ENCODE measurements at regions not wholly inside any gene's neighbourhood (a gene's known extent, or its start where the extent isn't known, plus 50 kb on each side); places are given as distances from the start of the nearest gene placed in this dataset.

DNA sequence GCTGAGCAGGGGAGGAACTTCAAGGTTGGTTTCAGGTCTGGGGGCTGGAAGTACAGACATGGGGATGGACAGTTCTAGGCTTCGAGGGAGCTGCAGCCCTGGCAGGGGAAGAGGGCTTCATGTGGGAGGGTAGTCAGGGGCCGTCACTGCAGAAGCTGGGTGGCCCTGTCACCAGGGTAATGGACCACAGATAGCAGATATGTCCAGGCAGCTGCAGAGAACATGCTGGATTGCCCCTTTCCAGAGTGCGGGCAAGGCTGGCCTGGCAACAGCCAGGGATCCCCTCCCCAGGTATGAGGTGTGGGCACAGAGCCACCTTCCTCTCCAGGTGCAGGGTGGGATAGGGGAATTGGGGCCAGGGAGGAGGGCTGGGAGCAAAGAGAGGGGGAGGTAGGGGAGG is 206.5 kb downstream of the GADD45G start:
- H2BK120ac ChIP-seq (ENCODE audit: low read depth, low read length) = no peak overlapping the region
- peaks cover 0 to 7% (median 2%) of the 10 kb centered on the region in 3 experiments for H3K27me3 ChIP-seq (ENCODE audit: control insufficient read depth in 3 of 3, insufficient read depth in 3 of 3, low read depth in 1 of 3, low read length in 3 of 3)
- H3K36me3 ChIP-seq (replicated peaks in 1 of 2; ENCODE audit: control insufficient read depth in 2 of 2, insufficient read depth in 2 of 2, low read length in 2 of 2) = no peaks in the 10 kb centered on the region
- H2AK5ac ChIP-seq (ENCODE audit: low read depth, low read length) = no peak overlapping the region
- H3K4ac ChIP-seq (ENCODE audit: low read length) = no peak overlapping the region
- no peak overlapping the region for H3K18ac ChIP-seq (ENCODE audit: low read length)
- no peak overlapping the region for H3K23ac ChIP-seq (ENCODE audit: low read depth, low read length, poor library complexity)
- H2AFZ ChIP-seq (ENCODE audit: low read length) = no peak overlapping the region
- no peak overlapping the region for H3K27ac ChIP-seq (replicated peaks; ENCODE audit: low read length)
- H4K8ac ChIP-seq (ENCODE audit: low read depth, low read length) = no peak overlapping the region
- H3K4me3 ChIP-seq (ENCODE audit: low read length in 2 of 2) = no peak overlapping the region
- no peak overlapping the region for H3K4me2 ChIP-seq (ENCODE audit: insufficient read depth, low read length, poor library complexity, severe bottlenecking)
- H3K79me1 ChIP-seq (ENCODE audit: low read depth, low read length) = no peaks in the 10 kb centered on the region
- no peak overlapping the region for H2BK15ac ChIP-seq (ENCODE audit: low read length)
- no peaks in the 10 kb centered on the region for H3K4me1 ChIP-seq (ENCODE audit: control insufficient read depth in 2 of 2, insufficient read depth in 1 of 2, low read depth in 1 of 2, low read length in 2 of 2)
- H2BK12ac ChIP-seq (ENCODE audit: low read length) = no peak overlapping the region
- H3K9ac ChIP-seq (ENCODE audit: low read depth, low read length, poor library complexity) = no peak overlapping the region
- H2BK5ac ChIP-seq (ENCODE audit: low read length) = no peak overlapping the region
- no peaks in the 10 kb centered on the region for H3K9me3 ChIP-seq (replicated peaks in 1 of 2; ENCODE audit: control insufficient read depth in 2 of 2, insufficient read depth in 1 of 2, low read depth in 1 of 2, low read length in 2 of 2)
- H4K91ac ChIP-seq (ENCODE audit: low read depth, low read length, poor library complexity) = no peak overlapping the region
- WGBS, 2 donors (ENCODE audit: extremely low coverage in 2 of 2, insufficient read length in 2 of 2, insufficient replicate concordance in 1 of 2) = no CpG with 5 or more reads among the region's 3 CpGs
- no peak for DNase-seq (ENCODE audit: low spot score)
- H3K14ac ChIP-seq (ENCODE audit: low read length) = no peak overlapping the region

DNA sequence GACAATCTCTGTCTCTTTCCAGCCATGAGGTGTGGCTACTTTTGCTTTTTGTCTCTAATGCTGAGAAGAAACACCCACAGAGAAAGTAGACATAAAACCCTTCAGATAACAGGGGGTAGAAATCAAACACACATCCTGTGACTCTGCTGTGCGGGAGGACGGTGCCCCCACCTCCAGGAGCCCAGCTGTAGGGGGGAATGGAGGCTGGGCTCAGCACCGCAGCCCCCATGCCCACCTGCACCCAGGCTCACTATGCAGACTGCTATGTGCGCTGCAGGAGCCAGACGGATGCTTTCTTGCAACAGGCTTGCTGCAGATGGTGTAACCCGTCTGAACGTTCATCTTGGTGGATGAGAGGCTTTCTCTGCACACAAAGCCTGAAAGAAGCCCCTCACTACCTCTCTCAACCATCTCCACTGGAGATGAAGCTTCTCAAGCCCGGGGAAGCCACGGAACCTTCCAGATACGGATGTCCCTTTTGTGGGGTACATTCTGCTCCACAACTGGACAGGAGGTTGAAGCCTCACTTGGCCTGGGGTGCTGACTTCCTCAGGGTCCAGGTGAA is 207.2 kb downstream of the GADD45G start:
- Histone ChIP-seq H2BK5ac (ENCODE audit: low read length) (no peak overlapping the region), H3K9me3 (replicated peaks in 1 of 2; ENCODE audit: control insufficient read depth in 2 of 2, insufficient read depth in 1 of 2, low read depth in 1 of 2, low read length in 2 of 2) (no peaks in the 10 kb centered on the region), H2AK5ac (ENCODE audit: low read depth, low read length) (no peak overlapping the region), H3K27ac (replicated peaks; ENCODE audit: low read length) (no peak overlapping the region), H3K23ac (ENCODE audit: low read depth, low read length, poor library complexity) (no peak overlapping the region), H3K18ac (ENCODE audit: low read length) (peak overlapping the region; percentile 30), H3K4me1 (ENCODE audit: control insufficient read depth in 2 of 2, insufficient read depth in 1 of 2, low read depth in 1 of 2, low read length in 2 of 2) (no peaks in the 10 kb centered on the region), H2BK12ac (ENCODE audit: low read length) (no peak overlapping the region), H2AFZ (ENCODE audit: low read length) (no peak overlapping the region), H3K14ac (ENCODE audit: low read length) (no peak overlapping the region), H2BK120ac (ENCODE audit: low read depth, low read length) (no peak overlapping the region), H3K4me2 (ENCODE audit: insufficient read depth, low read length, poor library complexity, severe bottlenecking) (no peak overlapping the region), H2BK15ac (ENCODE audit: low read length) (no peak overlapping the region), H3K79me1 (ENCODE audit: low read depth, low read length) (no peaks in the 10 kb centered on the region), H3K4me3 (ENCODE audit: low read length in 2 of 2) (no peak overlapping the region), H3K9ac (ENCODE audit: low read depth, low read length, poor library complexity) (no peak overlapping the region), H4K8ac (ENCODE audit: low read depth, low read length) (no peak overlapping the region), H4K91ac (ENCODE audit: low read depth, low read length, poor library complexity) (no peak overlapping the region), H3K27me3 (ENCODE audit: control insufficient read depth in 3 of 3, insufficient read depth in 3 of 3, low read depth in 1 of 3, low read length in 3 of 3) (peaks cover 0 to 7% (median 2%) of the 10 kb centered on the region in 3 experiments), H3K4ac (ENCODE audit: low read length) (no peak overlapping the region), H3K36me3 (replicated peaks in 1 of 2; ENCODE audit: control insufficient read depth in 2 of 2, insufficient read depth in 2 of 2, low read length in 2 of 2) (no peaks in the 10 kb centered on the region)
- no peak for DNase-seq (ENCODE audit: low spot score)
- no CpG with 5 or more reads among the region's 10 CpGs for WGBS, 2 donors (ENCODE audit: extremely low coverage in 2 of 2, insufficient read length in 2 of 2, insufficient replicate concordance in 1 of 2)

DNA sequence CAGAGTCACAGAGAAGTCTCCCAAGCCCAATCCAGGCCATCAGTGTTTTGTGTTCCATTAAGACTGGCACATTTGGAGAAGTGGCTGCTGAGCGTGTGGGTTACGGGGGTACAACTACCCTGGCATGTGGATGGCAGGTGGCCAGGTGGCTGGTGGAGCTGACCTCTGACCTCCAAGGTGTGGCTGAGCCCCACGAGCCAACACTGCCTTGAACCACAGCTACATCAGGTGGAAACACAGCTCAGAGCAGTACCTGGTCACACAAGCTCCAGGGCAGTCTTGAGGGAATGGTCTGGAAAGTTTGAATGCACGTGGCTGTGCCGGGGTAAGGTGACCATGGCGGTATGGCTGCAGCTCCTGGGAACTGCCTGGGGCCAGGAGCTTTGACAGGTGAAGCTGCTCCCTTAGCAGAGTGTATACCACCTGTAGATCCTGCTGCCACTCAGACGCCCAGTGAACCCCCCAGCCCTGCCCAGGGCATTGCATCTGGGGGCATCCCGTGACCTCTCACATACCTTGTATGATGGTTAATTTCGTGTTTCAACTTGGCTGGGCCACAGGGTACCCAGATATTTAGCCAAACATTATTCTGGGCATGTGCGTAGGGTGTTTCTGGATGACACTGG is 207.9 kb downstream of the GADD45G start:
- Histone ChIP-seq H2AFZ (ENCODE audit: low read length) (no peak overlapping the region), H3K18ac (ENCODE audit: low read length) (no peak overlapping the region), H2BK15ac (ENCODE audit: low read length) (no peak overlapping the region), H3K4ac (ENCODE audit: low read length) (no peak overlapping the region), H3K36me3 (replicated peaks in 1 of 2; ENCODE audit: control insufficient read depth in 2 of 2, insufficient read depth in 2 of 2, low read length in 2 of 2) (no peaks in the 10 kb centered on the region), H2AK5ac (ENCODE audit: low read depth, low read length) (no peak overlapping the region), H4K91ac (ENCODE audit: low read depth, low read length, poor library complexity) (no peak overlapping the region), H3K27me3 (ENCODE audit: control insufficient read depth in 3 of 3, insufficient read depth in 3 of 3, low read depth in 1 of 3, low read length in 3 of 3) (peaks cover 0 to 7% (median 2%) of the 10 kb centered on the region in 3 experiments), H3K79me1 (ENCODE audit: low read depth, low read length) (no peaks in the 10 kb centered on the region), H3K27ac (replicated peaks; ENCODE audit: low read length) (no peak overlapping the region), H3K14ac (ENCODE audit: low read length) (no peak overlapping the region), H3K4me2 (ENCODE audit: insufficient read depth, low read length, poor library complexity, severe bottlenecking) (no peak overlapping the region), H2BK120ac (ENCODE audit: low read depth, low read length) (no peak overlapping the region), H3K4me3 (ENCODE audit: low read length in 2 of 2) (no peak overlapping the region), H3K9me3 (replicated peaks in 1 of 2; ENCODE audit: control insufficient read depth in 2 of 2, insufficient read depth in 1 of 2, low read depth in 1 of 2, low read length in 2 of 2) (no peaks in the 10 kb centered on the region), H3K9ac (ENCODE audit: low read depth, low read length, poor library complexity) (no peak overlapping the region), H3K23ac (ENCODE audit: low read depth, low read length, poor library complexity) (no peak overlapping the region), H4K8ac (ENCODE audit: low read depth, low read length) (no peak overlapping the region), H3K4me1 (ENCODE audit: control insufficient read depth in 2 of 2, insufficient read depth in 1 of 2, low read depth in 1 of 2, low read length in 2 of 2) (no peaks in the 10 kb centered on the region), H2BK12ac (ENCODE audit: low read length) (no peak overlapping the region), H2BK5ac (ENCODE audit: low read length) (no peak overlapping the region)
- DNase-seq (ENCODE audit: low spot score) = no peak
- WGBS, 2 donors (ENCODE audit: extremely low coverage in 2 of 2, insufficient read length in 2 of 2, insufficient replicate concordance in 1 of 2) = no CpG with 5 or more reads among the region's 10 CpGs

DNA sequence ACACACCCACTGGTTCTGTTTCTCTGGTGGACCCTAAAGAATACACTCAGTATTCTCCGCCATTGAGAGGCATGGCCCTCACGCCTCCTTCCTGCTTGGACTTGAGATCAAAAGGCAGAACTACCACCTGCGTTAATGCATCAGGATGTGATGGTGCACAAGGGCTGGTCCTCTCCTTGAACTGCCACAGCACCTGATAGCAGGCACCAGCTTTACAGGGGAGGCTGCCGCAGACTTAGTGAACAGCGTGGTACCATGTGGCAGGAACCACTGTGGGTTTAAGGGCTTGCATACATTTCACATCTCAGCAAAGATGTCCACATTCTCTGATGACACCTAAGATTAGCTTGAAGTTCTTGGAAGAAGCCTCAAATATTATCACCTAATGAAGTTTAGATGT is 208.7 kb downstream of the GADD45G start:
- Histone ChIP-seq H2AK5ac (ENCODE audit: low read depth, low read length) (no peak overlapping the region), H3K27me3 (ENCODE audit: control insufficient read depth in 3 of 3, insufficient read depth in 3 of 3, low read depth in 1 of 3, low read length in 3 of 3) (peaks cover 0 to 7% (median 2%) of the 10 kb centered on the region in 3 experiments), H3K4me3 (ENCODE audit: low read length in 2 of 2) (no peak overlapping the region), H3K18ac (ENCODE audit: low read length) (no peak overlapping the region), H2BK5ac (ENCODE audit: low read length) (no peak overlapping the region), H3K4me1 (ENCODE audit: control insufficient read depth in 2 of 2, insufficient read depth in 1 of 2, low read depth in 1 of 2, low read length in 2 of 2) (no peaks in the 10 kb centered on the region), H2BK120ac (ENCODE audit: low read depth, low read length) (no peak overlapping the region), H3K4me2 (ENCODE audit: insufficient read depth, low read length, poor library complexity, severe bottlenecking) (no peak overlapping the region), H3K79me1 (ENCODE audit: low read depth, low read length) (no peaks in the 10 kb centered on the region), H2BK12ac (ENCODE audit: low read length) (no peak overlapping the region), H3K14ac (ENCODE audit: low read length) (no peak overlapping the region), H3K36me3 (replicated peaks in 1 of 2; ENCODE audit: control insufficient read depth in 2 of 2, insufficient read depth in 2 of 2, low read length in 2 of 2) (no peaks in the 10 kb centered on the region), H3K27ac (replicated peaks; ENCODE audit: low read length) (no peak overlapping the region), H4K91ac (ENCODE audit: low read depth, low read length, poor library complexity) (no peak overlapping the region), H3K9ac (ENCODE audit: low read depth, low read length, poor library complexity) (no peak overlapping the region), H2BK15ac (ENCODE audit: low read length) (no peak overlapping the region), H4K8ac (ENCODE audit: low read depth, low read length) (no peak overlapping the region), H2AFZ (ENCODE audit: low read length) (no peak overlapping the region), H3K23ac (ENCODE audit: low read depth, low read length, poor library complexity) (no peak overlapping the region), H3K4ac (ENCODE audit: low read length) (no peak overlapping the region), H3K9me3 (replicated peaks in 1 of 2; ENCODE audit: control insufficient read depth in 2 of 2, insufficient read depth in 1 of 2, low read depth in 1 of 2, low read length in 2 of 2) (no peaks in the 10 kb centered on the region)
- DNase-seq (ENCODE audit: low spot score) = no peak
- no CpG with 5 or more reads among the region's 5 CpGs for WGBS, 2 donors (ENCODE audit: extremely low coverage in 2 of 2, insufficient read length in 2 of 2, insufficient replicate concordance in 1 of 2)

All from neuronal stem cell (in vitro differentiated cells).